OCI-LY7 (cell line): ENCODE measurements at regions not wholly inside any gene's neighbourhood (a gene's known extent, or its start where the extent isn't known, plus 50 kb on each side); places are given as distances from the start of the nearest gene placed in this dataset.

Experiments
- BruUV-seq: library from RNA; stranded (reverse); fragments of 400-500 nt; replicated peaks from 2 replicates; lab custom pipeline; 2021; lab: Mats Ljungman, UMichigan
- CTCF ChIA-PET: fragments of 300-600 bp; sonication (Branson Sonifier 250); formaldehyde crosslinking; loops from one replicate; lab custom pipeline; 2022; ENCODE audit warnings: antibody characterized with exemption; ENCODE audit not compliant: unreplicated experiment; lab: Charles Lee
- POLR2A ChIA-PET: fragments of 300-600 bp; sonication (Branson Sonifier 250); formaldehyde crosslinking; loops from one replicate; lab custom pipeline; 2022; ENCODE audit warnings: antibody characterized with exemption; lab: Charles Lee
- DNase-seq: peaks from one replicate; pipeline ENCODE4 v3.0.0-alpha.2; 2015; ENCODE audit warnings: low spot score
- H2AFZ ChIP-seq: fragments of 200-600 bp; sonication (generic), shearing (Covaris generic); 2 replicates; pipeline ENCODE4 v1.6.1; 2014; ENCODE audit warnings: mild to moderate bottlenecking, antibody characterized with exemption, low read length, moderate library complexity
- H3K27ac ChIP-seq: fragments of 200-600 bp; sonication (generic); 2 replicates; pipeline ENCODE4 v1.5.1; 2014; ENCODE audit warnings: mixed run types, low read depth, mild to moderate bottlenecking, moderate library complexity, low read length, inconsistent platforms; ENCODE audit not compliant: poor library complexity, severe bottlenecking
- H3K36me3 ChIP-seq: fragments of 200-600 bp; sonication (generic); 2 replicates; pipeline ENCODE4 v1.6.1; 2014; ENCODE audit warnings: mild to moderate bottlenecking, antibody characterized with exemption, low read length, moderate library complexity, mixed read lengths; ENCODE audit not compliant: insufficient read depth
- H3K4me1 ChIP-seq: fragments of 200-600 bp; sonication (generic); 2 replicates; pipeline ENCODE4 v1.5.1; 2014; ENCODE audit warnings: mild to moderate bottlenecking, low read length; ENCODE audit not compliant: insufficient read depth, poor library complexity, severe bottlenecking
- H3K4me2 ChIP-seq: fragments of 200-600 bp; sonication (generic); 2 replicates; pipeline ENCODE4 v1.6.1; 2014; ENCODE audit warnings: mild to moderate bottlenecking, low read length
- H3K4me3 ChIP-seq: fragments of 200-600 bp; sonication (generic); 2 replicates; pipeline ENCODE4 v1.5.1; 2014; ENCODE audit warnings: mild to moderate bottlenecking, low read depth, low read length; ENCODE audit not compliant: poor library complexity, severe bottlenecking
- H3K79me2 ChIP-seq: fragments of 200-600 bp; sonication (generic); 2 replicates; pipeline ENCODE4 v1.6.1; 2016; ENCODE audit warnings: low read depth, mild to moderate bottlenecking, low read length, moderate library complexity, mixed read lengths; ENCODE audit not compliant: insufficient read depth
- H3K9me2 ChIP-seq: fragments of 200-600 bp; sonication (generic); 2 replicates; pipeline ENCODE4 v1.6.1; 2016; ENCODE audit warnings: mild to moderate bottlenecking, low read length, mixed read lengths; ENCODE audit not compliant: insufficient read depth
- H3K9me3 ChIP-seq: fragments of 200-600 bp; sonication (generic); 2 replicates; pipeline ENCODE4 v1.6.1; 2014; ENCODE audit warnings: mild to moderate bottlenecking, mixed run types, low read length, mixed read lengths
- H4K20me1 ChIP-seq: fragments of 200-600 bp; sonication (generic); 2 replicates; pipeline ENCODE4 v1.6.1; 2014; ENCODE audit warnings: mild to moderate bottlenecking, antibody characterized with exemption, low read length, moderate library complexity, mixed read lengths; ENCODE audit not compliant: insufficient read depth
- EZH2phosphoT487 ChIP-seq: fragments of 200-600 bp; sonication (generic); IDR thresholded peaks from 2 replicates; pipeline ENCODE4 v1.6.1; 2018; ENCODE audit warnings: low read depth, borderline replicate concordance, mild to moderate bottlenecking, mixed run types, antibody characterized with exemption, low read length, moderate library complexity, mixed read lengths
- intact Hi-C: fragments of 100-400 bp; cut with micrococcal nuclease; formaldehyde crosslinking; loops from one replicate; pipeline ENCODE4 v1.10.0; 2022; ENCODE audit not compliant: unreplicated experiment
- TF ChIP-seq, protein P1 (sequence below): fragments of 200-600 bp; sonication (generic); conservative IDR thresholded peaks from 2 replicates; pipeline ENCODE4 v1.5.1; 2014; ENCODE audit warnings: mild to moderate bottlenecking, antibody characterized with exemption, low read length, moderate library complexity, mixed read lengths

DNA sequence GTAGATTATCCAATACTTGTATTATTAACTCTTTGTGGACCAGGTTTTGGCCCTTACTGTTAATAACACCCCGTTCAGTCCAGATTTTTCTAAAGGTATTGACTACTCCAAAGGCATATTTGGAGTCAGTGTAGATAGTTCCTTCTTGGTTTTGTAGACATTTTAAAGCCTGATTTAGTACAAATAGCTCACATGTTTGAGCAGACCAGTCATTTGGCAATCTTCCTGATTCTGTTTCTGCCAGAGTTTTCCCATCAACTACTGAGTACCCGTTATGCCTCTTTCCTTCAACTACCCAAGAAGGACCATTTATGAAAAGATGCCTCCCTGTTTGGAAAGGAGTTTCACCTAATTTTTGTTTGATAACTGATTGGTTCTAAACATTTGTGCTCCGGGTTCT is 82.0 kb downstream of the CHCHD4 start:
- intact Hi-C loops = no loop called here
- Histone ChIP-seq H3K36me3 (no peaks in the 10 kb centered on the region), H3K9me2 (no peaks in the 10 kb centered on the region), H4K20me1 (no peaks in the 10 kb centered on the region), H3K9me3 (no peaks in the 10 kb centered on the region), H3K27ac (no peak overlapping the region), H3K79me2 (no peaks in the 10 kb centered on the region), H2AFZ (no peak overlapping the region), H3K4me1 (no peaks in the 10 kb centered on the region), H3K4me2 (no peak overlapping the region), H3K4me3 (no peak overlapping the region)
- BruUV-seq = no TSS peak
- POLR2A ChIA-PET = no interaction called here
- TF ChIP-seq, protein P1, sequence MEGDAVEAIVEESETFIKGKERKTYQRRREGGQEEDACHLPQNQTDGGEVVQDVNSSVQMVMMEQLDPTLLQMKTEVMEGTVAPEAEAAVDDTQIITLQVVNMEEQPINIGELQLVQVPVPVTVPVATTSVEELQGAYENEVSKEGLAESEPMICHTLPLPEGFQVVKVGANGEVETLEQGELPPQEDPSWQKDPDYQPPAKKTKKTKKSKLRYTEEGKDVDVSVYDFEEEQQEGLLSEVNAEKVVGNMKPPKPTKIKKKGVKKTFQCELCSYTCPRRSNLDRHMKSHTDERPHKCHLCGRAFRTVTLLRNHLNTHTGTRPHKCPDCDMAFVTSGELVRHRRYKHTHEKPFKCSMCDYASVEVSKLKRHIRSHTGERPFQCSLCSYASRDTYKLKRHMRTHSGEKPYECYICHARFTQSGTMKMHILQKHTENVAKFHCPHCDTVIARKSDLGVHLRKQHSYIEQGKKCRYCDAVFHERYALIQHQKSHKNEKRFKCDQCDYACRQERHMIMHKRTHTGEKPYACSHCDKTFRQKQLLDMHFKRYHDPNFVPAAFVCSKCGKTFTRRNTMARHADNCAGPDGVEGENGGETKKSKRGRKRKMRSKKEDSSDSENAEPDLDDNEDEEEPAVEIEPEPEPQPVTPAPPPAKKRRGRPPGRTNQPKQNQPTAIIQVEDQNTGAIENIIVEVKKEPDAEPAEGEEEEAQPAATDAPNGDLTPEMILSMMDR = no peak
- no peak for TF ChIP-seq EZH2phosphoT487
- DNase-seq = no peak
- CTCF ChIA-PET = no interaction called here

DNA sequence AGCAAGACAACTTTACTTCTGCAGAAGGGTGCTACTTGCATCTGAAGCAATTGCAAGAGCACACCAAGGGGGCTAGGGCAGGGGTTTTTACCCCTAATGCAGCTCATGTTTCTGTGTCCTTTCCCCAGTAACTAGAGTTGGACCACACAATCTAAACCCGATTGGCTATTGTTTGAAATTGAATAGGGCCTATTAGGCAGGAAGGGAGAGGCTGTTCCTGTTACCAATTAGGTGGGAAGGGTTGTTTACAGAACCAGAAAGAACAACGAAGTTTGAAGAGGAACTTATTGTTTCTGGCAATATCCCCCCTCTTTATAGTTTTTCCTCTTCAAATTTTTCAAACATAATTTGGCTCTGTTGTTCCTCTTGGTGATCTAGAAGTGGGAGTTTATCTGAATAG is 85.5 kb downstream of the CHCHD4 start:
- intact Hi-C loops = no loop called here
- BruUV-seq = no TSS peak
- CTCF ChIA-PET = no interaction called here

DNA sequence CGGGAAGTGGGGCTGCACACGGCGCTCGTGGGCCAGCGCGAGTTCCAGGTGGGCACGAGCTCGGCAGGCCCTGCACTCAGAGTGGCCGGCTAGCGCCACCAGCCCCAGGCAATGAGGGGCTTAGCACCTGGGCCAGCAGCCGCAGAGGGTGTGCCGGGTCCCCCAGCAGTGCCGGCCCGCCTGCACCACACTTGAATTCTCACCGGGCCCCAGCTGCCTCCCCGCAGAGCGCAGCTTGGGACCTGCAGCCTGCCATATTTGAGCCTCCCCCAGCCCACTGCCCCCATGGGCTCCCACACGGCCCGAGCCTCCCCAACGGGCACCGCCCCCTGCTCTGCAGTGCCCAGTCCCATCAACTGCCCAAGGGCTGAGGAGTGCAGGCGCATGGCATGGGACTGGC is 87.5 kb downstream of the CHCHD4 start:
- H2AFZ ChIP-seq = no peak overlapping the region
- H3K9me3 ChIP-seq = no peaks in the 10 kb centered on the region
- BruUV-seq = no TSS peak
- H3K4me1 ChIP-seq = no peaks in the 10 kb centered on the region
- no peak for DNase-seq
- no peaks in the 10 kb centered on the region for H3K79me2 ChIP-seq
- TF ChIP-seq, protein P1 = no peak
- no peak for TF ChIP-seq EZH2phosphoT487
- ChIA-PET CTCF (no interaction called here), POLR2A (no interaction called here)
- no peak overlapping the region for H3K4me3 ChIP-seq
- no peaks in the 10 kb centered on the region for H4K20me1 ChIP-seq
- H3K4me2 ChIP-seq = no peak overlapping the region
- intact Hi-C loops = no loop called here
- no peaks in the 10 kb centered on the region for H3K36me3 ChIP-seq
- H3K9me2 ChIP-seq = no peaks in the 10 kb centered on the region
- no peak overlapping the region for H3K27ac ChIP-seq

More for the DNA sequence above, 85.5 kb downstream of the CHCHD4 start:
- Histone ChIP-seq H3K27ac (no peak overlapping the region), H3K79me2 (no peaks in the 10 kb centered on the region), H2AFZ (no peak overlapping the region), H3K9me2 (no peaks in the 10 kb centered on the region), H3K36me3 (no peaks in the 10 kb centered on the region), H3K4me2 (no peak overlapping the region), H4K20me1 (no peaks in the 10 kb centered on the region), H3K9me3 (no peaks in the 10 kb centered on the region), H3K4me1 (no peaks in the 10 kb centered on the region), H3K4me3 (no peak overlapping the region)
- POLR2A ChIA-PET = no interaction called here
- no peak for DNase-seq
- TF ChIP-seq, protein P1 = no peak
- no peak for TF ChIP-seq EZH2phosphoT487
